ENCODE measurements at regions not wholly inside any gene's neighbourhood (a gene's known extent, or its start where the extent isn't known, plus 50 kb on each side); places are given as distances from the start of the nearest gene placed in this dataset.

DNA sequence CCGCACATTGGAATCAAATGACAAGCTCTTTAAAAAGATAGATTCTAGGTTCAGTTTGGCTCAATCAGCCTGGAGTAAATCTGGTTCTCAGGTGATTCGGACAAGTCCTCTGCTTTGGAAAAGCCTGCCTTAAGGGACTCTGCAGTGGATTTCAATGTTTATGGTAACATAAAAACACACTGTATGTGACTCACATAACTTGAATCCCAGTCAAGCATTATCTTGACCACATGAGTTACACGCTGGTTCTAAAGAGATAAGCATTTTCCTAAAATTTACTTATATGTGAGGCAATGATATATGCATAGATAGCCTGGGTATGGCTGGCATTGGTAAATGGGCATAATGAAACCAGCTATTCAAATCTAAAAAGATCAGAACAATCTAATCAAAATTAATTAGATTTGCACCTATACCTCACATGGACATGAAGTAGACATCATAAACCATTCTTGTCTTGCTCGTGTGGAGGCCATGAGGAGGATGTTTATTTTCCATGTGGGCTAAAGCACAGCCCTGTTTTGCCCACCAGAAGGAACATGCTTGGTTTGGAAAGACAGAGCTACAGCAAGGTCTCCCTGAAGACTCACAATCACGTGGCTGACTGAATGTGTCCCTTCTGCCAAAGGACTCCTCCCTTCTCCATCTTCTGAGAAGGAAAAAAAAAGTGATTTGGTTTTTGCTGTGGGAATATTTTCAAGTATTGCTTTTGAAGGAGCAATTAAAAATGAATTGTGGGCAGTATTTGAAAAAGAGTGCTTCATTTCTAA is 351.7 kb downstream of the DIRAS2 start:
- DNase-seq: no peak

- DNase-seq: no peak
These were observed 346.1 kb downstream of the DIRAS2 start for GRCh38 chr9:90296539-90296938.

- DNase-seq: no peak
These were observed 342.7 kb downstream of the DIRAS2 start for GRCh38 chr9:90299968-90300367.

- no peak for DNase-seq
These were observed 341.9 kb downstream of the DIRAS2 start for GRCh38 chr9:90300611-90301276.

- DNase-seq: no peak
These were observed 341.4 kb downstream of the DIRAS2 start for GRCh38 chr9:90301277-90301653.

- no peak for DNase-seq
These were observed 339.0 kb downstream of the DIRAS2 start for GRCh38 chr9:90303655-90304054.

GRCh38 chr9:90306158-90306557 is 336.5 kb downstream of the DIRAS2 start:
- no peak for DNase-seq

GRCh38 chr9:90307167-90307833 is 335.3 kb downstream of the DIRAS2 start:
- no peak for DNase-seq

DNA sequence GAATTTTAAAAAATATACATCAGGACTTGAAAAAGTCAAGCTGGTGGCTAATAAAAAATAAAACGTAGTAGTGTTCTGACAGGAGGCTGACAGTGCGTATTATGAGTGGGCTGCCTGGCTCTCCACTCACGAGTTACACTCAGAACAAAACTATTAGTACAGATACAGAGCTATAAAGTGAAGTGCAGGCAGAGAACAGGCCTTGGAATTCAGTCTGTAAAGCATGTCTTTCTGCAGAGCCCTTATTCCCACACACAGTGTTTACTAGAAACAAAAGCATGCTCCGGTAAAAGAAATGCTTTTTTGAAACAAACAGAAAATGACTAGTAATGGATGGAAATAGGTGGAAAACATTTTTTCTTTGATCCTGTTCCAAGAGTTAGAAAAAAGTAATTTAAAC is 334.7 kb downstream of the DIRAS2 start:
- no peak for DNase-seq

GRCh38 chr9:90308691-90309090 is 333.9 kb downstream of the DIRAS2 start:
- no peak for DNase-seq

DNA sequence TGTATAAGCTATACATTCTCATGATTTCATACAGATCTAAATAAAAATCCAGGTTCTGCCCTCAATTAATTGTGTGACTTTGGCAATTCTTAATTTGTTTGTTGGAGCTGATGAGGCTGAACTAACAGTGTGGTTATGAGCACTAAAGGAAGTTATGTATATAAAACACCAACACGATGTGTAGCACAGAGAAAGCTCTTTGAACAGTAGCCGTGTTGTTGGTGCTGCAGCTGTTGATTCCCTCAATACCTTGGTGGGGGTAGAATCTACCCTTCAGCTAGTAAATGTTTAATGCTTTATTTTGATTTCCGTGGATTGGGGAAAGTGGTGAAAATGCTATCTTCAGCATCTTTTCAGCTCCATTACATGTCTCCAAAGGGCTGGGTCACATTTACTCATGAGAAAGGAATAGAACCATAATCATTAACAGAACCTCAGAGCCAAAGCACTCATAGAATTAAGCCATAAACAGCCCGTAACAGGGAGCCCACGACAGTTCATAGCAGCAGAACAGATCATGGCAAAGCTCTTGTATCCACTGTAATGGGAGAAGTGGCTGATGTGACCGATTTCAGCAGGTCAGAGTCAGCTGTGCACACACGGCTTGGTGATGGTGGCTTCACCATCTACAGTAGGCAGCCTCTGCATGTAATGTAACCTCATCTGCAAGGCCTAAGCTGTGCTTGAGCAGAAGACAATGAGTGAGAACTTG is 332.7 kb downstream of the DIRAS2 start:
- no peak for DNase-seq

- DNase-seq: no peak
These were observed 332.1 kb downstream of the DIRAS2 start for GRCh38 chr9:90310521-90310876.

DNA sequence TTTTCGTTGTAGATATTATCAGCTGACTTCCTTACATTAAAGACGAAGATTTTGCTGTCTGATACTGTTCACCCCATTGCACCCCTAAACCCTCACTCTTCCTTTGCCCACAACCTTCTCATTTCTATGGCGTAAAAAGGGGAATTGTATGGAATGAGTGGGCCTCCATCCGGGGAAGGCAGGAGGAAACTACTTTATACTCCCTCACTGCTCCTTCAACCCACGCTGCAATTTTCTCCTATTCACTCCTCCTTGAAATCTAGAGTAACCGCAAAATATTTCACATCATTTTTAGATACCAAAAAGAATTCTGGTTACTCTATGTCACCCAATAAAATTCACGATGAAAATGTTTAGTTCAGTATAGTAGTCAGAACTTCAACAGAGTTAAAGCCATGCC is 330.8 kb downstream of the DIRAS2 start:
- DNase-seq: no peak

DNA sequence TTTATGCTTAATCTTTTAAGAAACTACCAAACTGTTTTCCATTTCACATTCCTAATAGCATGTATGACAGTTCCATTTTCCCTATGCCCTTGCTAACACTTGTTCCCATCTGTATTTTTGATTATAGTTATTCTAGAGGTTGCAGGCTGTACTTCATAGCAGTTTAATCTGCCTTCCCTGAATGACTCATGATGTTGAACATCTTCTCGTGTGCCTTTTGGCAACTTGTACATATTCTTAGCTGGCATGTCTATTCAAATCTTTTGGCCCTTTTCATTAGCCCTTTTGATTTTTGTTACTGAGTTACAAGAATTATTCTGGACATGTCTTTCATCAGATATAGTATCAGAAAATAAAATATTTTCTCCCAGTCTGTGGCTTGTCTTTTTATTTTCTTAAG is 320.3 kb downstream of the DIRAS2 start:
- DNase-seq: no peak

DNA sequence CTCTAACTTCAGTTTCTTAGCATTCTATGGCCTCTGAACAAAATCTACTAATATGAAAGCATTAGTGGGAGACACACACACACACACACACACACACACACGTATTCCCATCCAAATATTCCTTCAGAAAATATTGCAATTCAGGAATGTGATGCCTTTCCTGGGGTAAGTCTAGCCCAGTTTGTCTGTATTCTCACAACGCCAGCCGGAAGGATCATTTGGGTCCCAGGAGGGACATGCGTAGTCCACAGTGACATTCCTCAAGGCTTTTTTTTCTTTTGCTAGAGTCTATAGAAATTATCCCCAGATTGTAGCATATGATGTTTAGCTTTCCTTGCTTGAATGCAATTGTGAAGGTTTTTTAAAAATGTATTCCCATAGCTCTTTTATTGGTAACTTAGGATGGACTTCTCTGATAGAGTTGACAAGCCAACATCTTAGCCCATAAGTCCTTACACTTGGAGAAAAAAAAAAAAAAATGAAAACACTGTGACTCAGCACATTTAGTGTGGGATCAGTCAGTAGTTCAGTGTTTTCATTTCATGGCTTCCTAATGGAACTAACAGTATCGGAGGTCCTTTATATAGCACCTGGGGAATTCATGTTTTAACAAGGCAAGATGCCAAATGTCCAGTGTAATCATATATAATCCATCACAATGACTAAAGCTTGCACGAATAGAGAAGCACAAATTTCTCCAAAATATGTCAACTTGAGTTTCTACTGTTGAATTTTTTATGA is 316.5 kb downstream of the DIRAS2 start:
- DNase-seq: no peak

DNA sequence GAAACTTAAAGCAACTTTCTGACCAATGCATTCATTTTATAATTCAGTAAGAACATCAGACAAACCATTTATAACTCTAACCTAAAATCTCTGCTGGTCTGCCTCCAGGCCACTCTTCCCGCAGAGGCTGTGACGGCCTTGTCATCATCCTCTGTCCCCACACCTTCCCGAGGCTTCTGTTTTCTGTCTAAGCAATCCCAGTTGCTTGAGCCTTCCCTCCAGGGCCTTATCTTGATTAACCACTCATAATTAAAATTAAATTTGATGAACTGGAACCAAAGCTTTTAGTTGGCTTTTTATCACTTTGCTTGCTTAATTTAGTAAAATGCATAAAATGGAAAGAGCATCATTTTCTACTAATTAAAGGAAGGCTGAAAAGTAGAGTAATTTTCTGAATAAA is 312.4 kb downstream of the DIRAS2 start:
- DNase-seq: no peak

- no peak for DNase-seq
These were observed 310.6 kb downstream of the DIRAS2 start for GRCh38 chr9:90331826-90332575.

DNA sequence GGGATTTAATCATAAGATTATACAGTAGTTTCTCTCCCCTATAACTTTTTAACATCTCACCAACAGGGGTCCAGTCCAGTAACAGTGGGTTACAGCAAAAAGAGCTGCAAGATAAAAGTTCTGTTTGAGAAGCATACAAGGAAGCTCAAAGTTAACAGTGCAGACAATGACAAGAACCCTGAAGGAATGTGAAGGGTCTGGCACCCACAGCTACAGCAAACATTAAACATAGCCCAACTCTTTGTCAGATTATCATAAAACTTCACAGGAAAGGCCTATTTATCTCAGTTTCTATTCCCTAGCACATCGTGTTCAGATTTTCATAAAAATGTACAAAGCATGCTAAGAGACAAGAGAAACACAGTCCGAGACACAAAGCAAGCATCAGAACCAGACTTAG is 309.4 kb downstream of the DIRAS2 start:
- no peak for DNase-seq

DNA sequence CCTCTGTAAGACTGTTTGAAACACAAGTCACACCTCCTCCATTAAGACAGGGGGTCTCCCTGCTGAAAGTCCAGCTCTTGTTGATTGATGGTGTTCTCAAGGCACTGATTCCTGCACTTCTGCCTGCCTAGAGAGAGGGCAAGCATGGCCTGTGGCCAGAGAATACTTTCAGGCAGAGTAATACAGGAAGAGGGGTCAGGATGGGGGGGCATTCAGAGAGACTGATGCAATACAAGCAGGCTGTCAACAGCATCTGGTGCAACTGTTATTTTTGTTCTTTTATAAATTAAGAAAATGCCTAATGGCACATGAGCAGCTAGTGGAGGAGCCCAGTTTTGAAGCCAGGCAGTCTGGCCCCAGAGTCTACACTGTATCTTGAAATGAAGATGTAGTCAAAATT is 302.2 kb downstream of the DIRAS2 start:
- DNase-seq: no peak

DNA sequence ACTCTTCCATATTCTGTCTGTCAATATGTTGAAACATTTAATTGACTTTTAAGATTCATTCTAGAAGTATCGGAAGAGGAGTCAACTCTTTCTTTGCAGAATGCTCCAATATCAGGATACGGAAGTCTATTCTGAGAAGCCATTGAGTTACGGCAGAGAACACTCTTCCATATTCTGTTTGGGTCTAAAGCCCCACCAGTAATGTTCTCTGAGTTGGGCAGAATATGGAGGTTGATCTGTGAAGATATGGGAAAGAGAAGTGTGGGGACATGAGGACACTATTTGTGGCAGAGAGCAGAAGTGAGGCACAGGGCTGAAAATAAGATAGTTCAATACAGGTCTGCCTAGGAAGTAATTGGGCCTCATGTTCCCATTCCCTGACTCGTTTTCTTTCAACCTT is 300.0 kb downstream of the DIRAS2 start:
- DNase-seq: no peak

- no peak for DNase-seq
These were observed 299.3 kb downstream of the DIRAS2 start for GRCh38 chr9:90343366-90343765.

DNA sequence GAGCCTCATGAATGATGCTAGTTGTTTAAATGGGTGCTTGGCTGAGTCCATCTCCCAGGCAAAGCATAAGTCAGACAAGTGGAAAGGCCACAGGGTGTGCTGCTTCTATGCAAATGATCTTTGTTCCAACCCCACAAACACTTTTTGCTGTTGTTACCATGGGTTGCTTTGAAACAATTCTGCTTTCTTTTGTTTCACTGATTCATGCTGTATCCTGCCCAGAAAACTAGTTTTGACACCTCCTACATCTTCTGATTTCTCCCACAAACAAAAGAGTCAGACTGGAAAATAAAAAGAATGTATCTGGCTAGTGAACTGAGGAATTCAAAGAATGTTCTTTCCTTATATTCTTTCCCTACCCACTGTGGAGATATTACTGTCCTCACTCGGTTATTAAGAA is 298.6 kb downstream of the DIRAS2 start:
- no peak for DNase-seq

All from GDM1 (cell line).